Renal pelvis (tissue), 1 donor: ENCODE measurements at regions not wholly inside any gene's neighbourhood (a gene's known extent, or its start where the extent isn't known, plus 50 kb on each side); places are given as distances from the start of the nearest gene placed in this dataset.
"Not testable (repeated sequence)": the region's sequence is repeated elsewhere in the genome, so short reads cannot be mapped to it uniquely, and the experiment has no call there.

Experiments used
- DNase-seq: peaks from one replicate; pipeline ENCODE4 v3.0.0-alpha.2; 2013

- no peak for DNase-seq
These were observed 60.2 kb downstream of the TFPI2 start for GRCh38 chr7:93830141-93830925.

GRCh38 chr7:93828260-93828659 is 62.3 kb downstream of the TFPI2 start:
- no peak for DNase-seq

GRCh38 chr7:93823621-93824020 is 66.9 kb downstream of the TFPI2 start:
- DNase-seq = no peak

- no peak for DNase-seq
These were observed 69.1 kb downstream of the TFPI2 start for GRCh38 chr7:93821463-93821862.

- DNase-seq = no peak
These were observed 70.9 kb downstream of the TFPI2 start for GRCh38 chr7:93819699-93820098.

GRCh38 chr7:93817526-93817925 is 73.0 kb downstream of the TFPI2 start:
- no peak for DNase-seq

- no peak for DNase-seq
These were observed 73.5 kb downstream of the TFPI2 start for GRCh38 chr7:93817004-93817403.

GRCh38 chr7:93813514-93813913 is 77.0 kb downstream of the TFPI2 start:
- no peak for DNase-seq

GRCh38 chr7:93812061-93812460 is 78.5 kb downstream of the TFPI2 start:
- no peak for DNase-seq

GRCh38 chr7:93811198-93811597 is 79.4 kb downstream of the TFPI2 start:
- DNase-seq = no peak

- no peak for DNase-seq
These were observed 80.0 kb downstream of the TFPI2 start for GRCh38 chr7:93810561-93810960.

GRCh38 chr7:93804726-93805125 is 85.8 kb downstream of the TFPI2 start:
- no peak for DNase-seq

- no peak for DNase-seq
These were observed 90.7 kb downstream of the TFPI2 start for GRCh38 chr7:93799750-93800357.

- DNase-seq = not testable (repeated sequence)
These were observed 97.4 kb downstream of the TFPI2 start for GRCh38 chr7:93793084-93793697.

- no peak for DNase-seq
These were observed 111.4 kb downstream of the TFPI2 start for GRCh38 chr7:93779115-93779514.

GRCh38 chr7:93778384-93778783 is 112.2 kb downstream of the TFPI2 start:
- no peak for DNase-seq

GRCh38 chr7:93773446-93773845 is 117.1 kb downstream of the TFPI2 start:
- DNase-seq = no peak

GRCh38 chr7:93765475-93765874 is 125.1 kb downstream of the TFPI2 start:
- no peak for DNase-seq

- DNase-seq = peak; percentile 23
These were observed 131.9 kb downstream of the TFPI2 start for GRCh38 chr7:93758631-93759030.

GRCh38 chr7:93757426-93757825 is 133.1 kb downstream of the TFPI2 start:
- no peak for DNase-seq

GRCh38 chr7:93756890-93757289 is 133.7 kb downstream of the TFPI2 start:
- no peak for DNase-seq

- no peak for DNase-seq
These were observed 139.1 kb downstream of the TFPI2 start for GRCh38 chr7:93751421-93751820.

- no peak for DNase-seq
These were observed 139.6 kb downstream of the TFPI2 start for GRCh38 chr7:93750986-93751385.
